MM.1S (cell line): ENCODE measurements at regions not wholly inside any gene's neighbourhood (a gene's known extent, or its start where the extent isn't known, plus 50 kb on each side); places are given as distances from the start of the nearest gene placed in this dataset.

Source experiments
- DNase-seq: peaks from one replicate; pipeline ENCODE4 v3.0.0-alpha.2; 2015
- H2AFZ ChIP-seq: fragments of 300-600 bp; sonication (generic); 2 replicates; pipeline ENCODE4 v1.6.0; 2016; ENCODE audit warnings: antibody characterized with exemption, low read length
- H3F3A ChIP-seq: fragments of 300-600 bp; sonication (generic); 2 replicates; pipeline ENCODE4 v1.6.1; 2016; ENCODE audit warnings: mild to moderate bottlenecking, antibody characterized with exemption, low read length, moderate library complexity, mixed read lengths; ENCODE audit not compliant: insufficient read depth
- H3K27ac ChIP-seq: fragments of 300-600 bp; sonication (generic); 2 replicates; pipeline ENCODE4 v1.5.1; 2016; ENCODE audit warnings: mild to moderate bottlenecking, low read length
- H3K27me3 ChIP-seq: fragments of 300-600 bp; sonication (generic); replicated peaks from 2 replicates; pipeline ENCODE4 v1.6.0; 2016; ENCODE audit warnings: low read length; ENCODE audit not compliant: insufficient read depth
- H3K36me3 ChIP-seq: fragments of 300-600 bp; sonication (generic); replicated peaks from 2 replicates; pipeline ENCODE4 v1.6.1; 2016; ENCODE audit warnings: mild to moderate bottlenecking, low read length, mixed read lengths; ENCODE audit not compliant: insufficient read depth
- H3K4me1 ChIP-seq: fragments of 300-600 bp; sonication (generic); 2 replicates; pipeline ENCODE4 v1.6.1; 2016; ENCODE audit warnings: low read length, mixed read lengths
- H3K4me2 ChIP-seq: fragments of 300-600 bp; sonication (generic); 2 replicates; pipeline ENCODE4 v1.6.0; 2016; ENCODE audit warnings: low read depth, low read length
- H3K4me3 ChIP-seq: fragments of 300-600 bp; sonication (generic); 2 replicates; pipeline ENCODE4 v1.5.1; 2016; ENCODE audit warnings: low read length, mixed read lengths
- H3K79me2 ChIP-seq: fragments of 300-600 bp; sonication (generic); 2 replicates; pipeline ENCODE4 v1.6.1; 2016; ENCODE audit warnings: mixed run types, low read length, mixed read lengths
- H3K9ac ChIP-seq: fragments of 300-600 bp; sonication (generic); 2 replicates; pipeline ENCODE4 v1.6.1; 2016; ENCODE audit warnings: low read length, mixed read lengths
- H3K9me2 ChIP-seq: fragments of 300-600 bp; sonication (generic); replicated peaks from 2 replicates; pipeline ENCODE4 v1.6.1; 2016; ENCODE audit warnings: mild to moderate bottlenecking, low read length, mixed read lengths; ENCODE audit not compliant: insufficient read depth
- H3K9me3 ChIP-seq: fragments of 300-600 bp; sonication (generic); replicated peaks from 2 replicates; pipeline ENCODE4 v1.6.1; 2016; ENCODE audit warnings: mild to moderate bottlenecking, low read length, mixed read lengths; ENCODE audit not compliant: insufficient read depth
- H4K20me1 ChIP-seq: fragments of 300-600 bp; sonication (generic); 2 replicates; pipeline ENCODE4 v1.6.1; 2016; ENCODE audit warnings: mild to moderate bottlenecking, low read length, moderate library complexity, mixed read lengths; ENCODE audit not compliant: insufficient read depth
- EZH2 ChIP-seq: fragments of 300-600 bp; sonication (generic); optimal IDR thresholded peaks from 2 replicates; pipeline ENCODE3; 2017; ENCODE audit warnings: low read depth, mild to moderate bottlenecking, antibody characterized with exemption, low read length, mixed read lengths
- EZH2phosphoT487 ChIP-seq: fragments of 300-600 bp; sonication (generic); IDR thresholded peaks from 2 replicates; pipeline ENCODE4 v1.6.1; 2018; ENCODE audit warnings: antibody characterized with exemption, low read length
- TF ChIP-seq, protein P1 (sequence below): fragments of 300-600 bp; sonication (generic); IDR thresholded peaks from 2 replicates; pipeline ENCODE4 v1.5.1; 2016; ENCODE audit warnings: antibody characterized with exemption, low read length, mixed read lengths

- Histone ChIP-seq H3K9me2 (no peaks in the 10 kb centered on the region), H3F3A (no peaks in the 10 kb centered on the region), H4K20me1 (no peaks in the 10 kb centered on the region), H3K9me3 (no peaks in the 10 kb centered on the region), H3K4me3 (no peak overlapping the region), H3K36me3 (no peaks in the 10 kb centered on the region), H3K4me2 (no peak overlapping the region), H2AFZ (no peak overlapping the region), H3K9ac (no peak overlapping the region), H3K27ac (no peak overlapping the region), H3K4me1 (no peaks in the 10 kb centered on the region), H3K79me2 (no peaks in the 10 kb centered on the region), H3K27me3 (peaks cover 9% of the 10 kb centered on the region)
- TF ChIP-seq EZH2phosphoT487 (no peak), EZH2 (no peak)
- TF ChIP-seq, protein P1, sequence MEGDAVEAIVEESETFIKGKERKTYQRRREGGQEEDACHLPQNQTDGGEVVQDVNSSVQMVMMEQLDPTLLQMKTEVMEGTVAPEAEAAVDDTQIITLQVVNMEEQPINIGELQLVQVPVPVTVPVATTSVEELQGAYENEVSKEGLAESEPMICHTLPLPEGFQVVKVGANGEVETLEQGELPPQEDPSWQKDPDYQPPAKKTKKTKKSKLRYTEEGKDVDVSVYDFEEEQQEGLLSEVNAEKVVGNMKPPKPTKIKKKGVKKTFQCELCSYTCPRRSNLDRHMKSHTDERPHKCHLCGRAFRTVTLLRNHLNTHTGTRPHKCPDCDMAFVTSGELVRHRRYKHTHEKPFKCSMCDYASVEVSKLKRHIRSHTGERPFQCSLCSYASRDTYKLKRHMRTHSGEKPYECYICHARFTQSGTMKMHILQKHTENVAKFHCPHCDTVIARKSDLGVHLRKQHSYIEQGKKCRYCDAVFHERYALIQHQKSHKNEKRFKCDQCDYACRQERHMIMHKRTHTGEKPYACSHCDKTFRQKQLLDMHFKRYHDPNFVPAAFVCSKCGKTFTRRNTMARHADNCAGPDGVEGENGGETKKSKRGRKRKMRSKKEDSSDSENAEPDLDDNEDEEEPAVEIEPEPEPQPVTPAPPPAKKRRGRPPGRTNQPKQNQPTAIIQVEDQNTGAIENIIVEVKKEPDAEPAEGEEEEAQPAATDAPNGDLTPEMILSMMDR, result no peak
- no peak for DNase-seq
These were observed 136.8 kb downstream of the UQCRFS1 start for GRCh38 chr19:29076161-29076560.

GRCh38 chr19:29075149-29075548 is 137.8 kb downstream of the UQCRFS1 start:
- TF ChIP-seq EZH2phosphoT487 (no peak), EZH2 (no peak)
- TF ChIP-seq, protein P1, result no peak
- Histone ChIP-seq H3K4me2 (no peak overlapping the region), H3K9me3 (no peaks in the 10 kb centered on the region), H3F3A (no peaks in the 10 kb centered on the region), H3K36me3 (no peaks in the 10 kb centered on the region), H4K20me1 (no peaks in the 10 kb centered on the region), H2AFZ (no peak overlapping the region), H3K9ac (no peak overlapping the region), H3K27ac (no peak overlapping the region), H3K27me3 (peaks cover 13% of the 10 kb centered on the region), H3K79me2 (no peaks in the 10 kb centered on the region), H3K4me3 (no peak overlapping the region), H3K9me2 (no peaks in the 10 kb centered on the region), H3K4me1 (no peaks in the 10 kb centered on the region)
- DNase-seq, result no peak

- Histone ChIP-seq H4K20me1 (no peaks in the 10 kb centered on the region), H3K79me2 (no peaks in the 10 kb centered on the region), H3K4me3 (no peak overlapping the region), H3K27ac (no peak overlapping the region), H3K4me1 (no peaks in the 10 kb centered on the region), H3K36me3 (no peaks in the 10 kb centered on the region), H3K27me3 (peaks cover 8% of the 10 kb centered on the region), H2AFZ (no peak overlapping the region), H3K4me2 (no peak overlapping the region), H3K9me3 (no peaks in the 10 kb centered on the region), H3K9ac (no peak overlapping the region), H3K9me2 (no peaks in the 10 kb centered on the region), H3F3A (no peaks in the 10 kb centered on the region)
- DNase-seq, result no peak
- TF ChIP-seq EZH2phosphoT487 (no peak), EZH2 (no peak)
- TF ChIP-seq, protein P1, result no peak
These were observed 138.4 kb downstream of the UQCRFS1 start for GRCh38 chr19:29074579-29074978.

DNA sequence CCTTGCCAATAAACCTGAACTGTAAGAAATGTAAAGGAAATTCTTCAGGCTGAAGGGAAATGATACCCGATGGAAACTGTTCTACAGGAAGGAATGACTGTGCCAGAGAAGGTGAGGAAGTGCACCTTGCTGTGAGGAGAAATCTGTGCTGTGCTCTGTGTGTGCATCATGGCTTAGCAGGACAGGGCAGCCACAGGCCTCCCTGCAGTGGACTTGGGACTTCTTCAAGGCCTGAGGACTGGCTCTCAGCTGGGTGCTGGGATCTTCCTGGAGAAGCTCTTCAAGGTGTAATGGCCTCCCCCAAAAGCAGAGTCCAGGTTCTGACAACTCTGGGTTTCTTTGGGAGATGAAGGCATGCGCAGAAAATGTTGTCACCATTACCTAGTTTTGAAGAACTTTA is 145.1 kb downstream of the UQCRFS1 start:
- Histone ChIP-seq H3K27me3 (peaks cover 23% of the 10 kb centered on the region), H2AFZ (no peak overlapping the region), H3F3A (no peaks in the 10 kb centered on the region), H4K20me1 (no peaks in the 10 kb centered on the region), H3K9ac (no peak overlapping the region), H3K36me3 (no peaks in the 10 kb centered on the region), H3K27ac (no peak overlapping the region), H3K9me2 (no peaks in the 10 kb centered on the region), H3K79me2 (no peaks in the 10 kb centered on the region), H3K4me1 (no peaks in the 10 kb centered on the region), H3K4me3 (no peak overlapping the region), H3K4me2 (no peak overlapping the region), H3K9me3 (no peaks in the 10 kb centered on the region)
- no peak for DNase-seq
- TF ChIP-seq EZH2 (no peak), EZH2phosphoT487 (no peak)
- TF ChIP-seq, protein P1, result no peak
